AG10803 (cell line): ENCODE measurements at regions not wholly inside any gene's neighbourhood (a gene's known extent, or its start where the extent isn't known, plus 50 kb on each side); places are given as distances from the start of the nearest gene placed in this dataset.
A peak's percentile ranks its signal among the peaks of the same experiment; 100 is the strongest.

ENCODE experiments used
- DNase-seq: peaks from one replicate; pipeline ENCODE4 v3.0.0; 2010; ENCODE audit warnings: low read depth
- H3K4me3 ChIP-seq: 2 replicates; pipeline ENCODE4 v1.5.1; 2011; ENCODE audit warnings: mild to moderate bottlenecking, low read length, control low read depth
- CTCF ChIP-seq: conservative IDR thresholded peaks from 2 replicates; pipeline ENCODE4 v1.5.1; 2011; ENCODE audit warnings: mild to moderate bottlenecking, low read length, control low read depth, inconsistent platforms

- H3K4me3 ChIP-seq: no peak overlapping the region
- no peak for DNase-seq
- no peak for TF ChIP-seq CTCF
Measured at GRCh38 chr9:32837551-32838058, 54.3 kb downstream of the TMEM215 start.

- no peak for TF ChIP-seq CTCF
- peak; percentile 13 for DNase-seq
- no peak overlapping the region for H3K4me3 ChIP-seq
Measured at GRCh38 chr9:32839013-32839885, 55.9 kb downstream of the TMEM215 start.

- no peak overlapping the region for H3K4me3 ChIP-seq
- no peak for TF ChIP-seq CTCF
- no peak for DNase-seq
Measured at GRCh38 chr9:32841314-32841713, 58.0 kb downstream of the TMEM215 start.

GRCh38 chr9:32843295-32843694 lies 60.0 kb downstream of the TMEM215 start:
- TF ChIP-seq CTCF: no peak
- no peak for DNase-seq
- H3K4me3 ChIP-seq: no peak overlapping the region

- TF ChIP-seq CTCF: no peak
- DNase-seq: no peak
- no peak overlapping the region for H3K4me3 ChIP-seq
Measured at GRCh38 chr9:32844259-32844658, 60.9 kb downstream of the TMEM215 start.

GRCh38 chr9:32854271-32854670 lies 70.9 kb downstream of the TMEM215 start:
- no peak overlapping the region for H3K4me3 ChIP-seq
- no peak for DNase-seq
- TF ChIP-seq CTCF: no peak

GRCh38 chr9:32855752-32856151 lies 72.4 kb downstream of the TMEM215 start:
- no peak for DNase-seq
- no peak for TF ChIP-seq CTCF

More at GRCh38 chr9:32855752-32856151, 72.4 kb downstream of the TMEM215 start:
- no peak overlapping the region for H3K4me3 ChIP-seq
